COLO829 (cell line): ENCODE measurements at regions not wholly inside any gene's neighbourhood (a gene's known extent, or its start where the extent isn't known, plus 50 kb on each side); places are given as distances from the start of the nearest gene placed in this dataset.
"Not testable (repeated sequence)": the region's sequence is repeated elsewhere in the genome, so short reads cannot be mapped to it uniquely, and the experiment has no call there.

Experiments used
- DNase-seq: peaks from one replicate; pipeline ENCODE4 v3.0.0; 2012; ENCODE audit warnings: low spot score

GRCh38 chr5:24265306-24265705 is 379.5 kb downstream of the CDH10 start:
- no peak for DNase-seq

DNA sequence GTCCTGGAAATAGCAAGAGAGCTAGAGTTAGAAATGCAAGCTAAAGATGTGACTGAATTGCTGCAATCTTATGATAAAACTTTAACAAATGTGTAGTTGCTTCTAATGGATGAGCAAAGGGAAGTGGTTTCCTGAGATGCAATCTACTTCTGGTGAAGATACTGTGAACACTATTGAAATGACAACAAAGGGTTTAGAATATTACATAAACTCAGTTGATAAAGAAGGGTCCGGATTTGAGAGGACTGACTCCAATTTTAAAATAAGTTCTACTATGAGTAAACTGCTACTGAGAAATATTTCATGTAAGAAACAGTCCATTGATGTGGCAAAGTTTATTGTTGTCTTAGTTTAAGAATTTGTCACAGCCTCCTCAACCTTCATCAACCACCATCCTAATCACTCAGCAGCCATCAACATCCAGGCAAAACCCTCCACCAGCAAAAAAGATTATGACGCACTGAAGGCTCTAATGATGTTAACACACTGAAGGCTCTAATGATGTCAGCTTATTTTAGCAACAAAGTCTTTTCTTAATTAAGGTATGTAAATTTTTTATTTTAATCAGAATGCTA is 376.2 kb downstream of the CDH10 start:
- no peak for DNase-seq

DNA sequence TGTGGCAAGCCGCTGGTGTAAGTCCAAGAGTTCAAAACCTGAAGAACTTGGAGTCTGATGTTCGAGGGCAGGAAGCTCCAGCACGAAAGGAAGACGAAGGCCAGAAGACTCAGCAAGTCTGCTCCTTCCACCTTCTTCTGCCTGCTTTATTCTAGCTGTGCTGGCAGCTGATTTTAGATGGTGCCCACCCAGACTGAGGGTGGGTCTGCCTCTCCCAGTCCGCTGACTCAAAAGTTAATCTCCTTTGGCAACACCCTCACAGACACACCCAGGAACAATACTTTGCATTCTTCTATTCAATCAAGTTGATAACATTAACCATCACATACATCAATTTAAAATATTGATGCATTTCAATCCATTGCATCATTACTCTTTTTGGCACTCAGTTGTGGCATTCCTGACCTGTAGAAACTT is 373.1 kb downstream of the CDH10 start:
- DNase-seq = not testable (repeated sequence)

- DNase-seq = no peak
Observed at GRCh38 chr5:24272741-24273140, 372.0 kb downstream of the CDH10 start.

GRCh38 chr5:24280215-24280614 is 364.6 kb downstream of the CDH10 start:
- no peak for DNase-seq

DNA sequence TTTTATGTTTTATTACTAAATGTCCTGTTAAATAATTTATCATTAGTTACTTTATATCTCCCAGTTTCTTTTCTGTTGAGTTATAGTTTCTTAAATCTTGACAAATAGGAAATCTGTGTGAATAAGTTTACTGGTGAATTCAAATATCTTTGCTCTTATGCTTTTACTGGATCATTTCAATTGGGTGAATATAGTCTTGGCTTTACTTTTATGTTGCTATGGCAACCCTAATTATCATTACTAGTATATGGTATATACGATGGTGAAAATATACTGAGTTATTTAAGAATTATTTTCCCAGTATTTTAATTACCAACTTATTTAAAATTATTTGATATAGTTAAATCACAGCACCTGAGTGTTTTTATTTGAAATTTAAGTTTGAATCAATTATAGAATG is 363.0 kb downstream of the CDH10 start:
- DNase-seq = no peak

- no peak for DNase-seq
Observed at GRCh38 chr5:24289582-24290335, 355.0 kb downstream of the CDH10 start.

GRCh38 chr5:24290536-24290935 is 354.2 kb downstream of the CDH10 start:
- no peak for DNase-seq

DNA sequence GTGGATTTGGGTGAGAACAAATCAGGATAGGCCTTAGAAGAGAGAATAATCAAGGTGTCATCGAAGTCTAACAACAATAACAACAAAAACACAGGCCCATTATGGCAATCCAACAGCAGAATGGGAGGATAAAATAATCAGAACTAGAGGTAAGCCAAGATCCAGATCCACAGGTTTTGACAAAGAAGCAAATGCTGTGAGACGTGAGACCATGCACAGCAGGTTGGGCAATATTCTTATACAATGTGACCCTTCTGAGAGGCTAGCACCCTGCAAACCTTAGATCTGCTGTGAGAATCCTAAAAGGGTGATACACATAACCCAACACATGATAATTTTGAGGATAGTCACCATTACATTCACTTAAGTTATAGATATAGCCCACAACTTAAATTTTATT is 352.9 kb downstream of the CDH10 start:
- no peak for DNase-seq

GRCh38 chr5:24294333-24294732 is 350.4 kb downstream of the CDH10 start:
- DNase-seq = no peak

DNA sequence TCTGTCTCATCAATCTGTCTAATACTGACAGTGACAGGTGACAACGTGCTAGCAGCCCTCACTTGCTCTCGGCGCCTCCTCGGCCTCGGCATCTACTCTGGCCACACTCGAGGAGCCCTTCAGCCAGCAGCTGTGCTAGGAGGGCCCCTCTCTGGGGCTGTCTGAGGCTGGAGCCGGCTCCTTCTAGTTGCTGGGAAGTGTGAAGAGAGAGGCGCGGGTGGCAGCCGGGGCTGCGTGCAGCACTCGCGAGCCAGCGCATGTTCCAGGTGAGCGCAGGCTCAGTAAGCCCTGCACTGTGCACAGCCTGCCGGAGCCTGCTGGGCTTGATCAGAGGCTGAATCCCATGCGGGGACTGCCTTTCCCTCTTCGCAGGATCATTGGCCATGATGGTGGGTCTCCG is 330.7 kb downstream of the CDH10 start:
- DNase-seq = no peak

DNA sequence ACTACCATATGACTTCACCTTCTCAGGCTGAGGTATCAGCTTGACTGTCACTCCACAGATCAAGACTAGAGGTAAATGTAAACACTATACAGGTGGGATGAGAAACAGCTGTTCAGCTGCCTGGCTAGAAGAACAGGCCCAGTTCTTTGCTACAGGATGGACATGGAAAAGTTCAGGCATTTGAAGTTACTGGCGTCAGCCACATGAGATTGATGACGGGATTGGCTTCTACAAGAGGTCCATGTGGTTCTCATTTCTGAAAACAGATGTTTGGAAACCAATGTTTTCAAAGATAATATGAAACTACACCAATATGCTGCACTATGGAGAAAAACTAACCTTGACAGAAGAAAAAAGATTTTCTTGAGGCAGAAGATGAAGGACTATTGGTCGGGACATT is 324.1 kb downstream of the CDH10 start:
- DNase-seq = no peak

DNA sequence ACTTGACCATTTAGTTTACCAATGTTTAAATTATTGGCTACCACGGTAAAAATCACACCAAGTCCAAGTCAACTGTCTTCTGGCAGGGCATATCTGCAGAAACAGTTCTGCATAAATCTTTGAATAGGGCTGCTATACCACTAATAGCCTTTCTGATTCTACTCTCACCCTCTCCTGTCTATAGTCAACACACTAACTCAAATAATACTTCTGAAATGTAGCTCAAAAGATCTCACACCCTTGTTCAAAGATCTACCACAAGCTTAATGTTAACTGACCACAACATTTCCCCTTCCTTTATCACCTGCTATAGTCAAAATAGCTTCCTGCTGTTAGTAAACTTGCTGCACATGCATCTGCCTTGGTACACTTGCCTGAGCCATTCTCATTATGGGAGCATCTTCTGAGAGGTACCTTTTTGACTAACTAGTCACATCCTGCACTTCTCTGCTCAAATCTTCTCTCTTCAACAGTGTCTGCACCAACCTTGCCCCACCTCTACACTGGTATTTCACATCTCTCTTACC is 319.4 kb downstream of the CDH10 start:
- DNase-seq = no peak

DNA sequence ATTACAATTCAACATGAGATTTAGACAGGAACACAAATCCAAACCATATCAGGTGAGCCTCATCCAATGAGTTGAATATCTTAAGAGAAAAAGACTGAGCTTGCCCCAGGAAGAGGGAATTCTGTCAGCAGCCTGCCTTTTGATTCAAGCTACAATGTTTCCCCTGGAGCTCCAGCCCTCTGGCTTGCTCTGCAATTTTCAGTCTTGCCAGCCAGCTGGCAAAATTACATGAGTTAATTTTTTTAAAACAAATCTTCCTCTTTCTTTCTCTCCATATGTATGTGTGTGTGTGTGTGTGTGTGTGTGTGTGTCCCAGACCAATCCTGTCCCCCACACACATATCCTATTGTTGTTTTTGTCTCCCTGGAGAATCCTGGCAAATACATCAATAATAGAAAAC is 313.2 kb downstream of the CDH10 start:
- DNase-seq = no peak

GRCh38 chr5:24347158-24347557 is 297.6 kb downstream of the CDH10 start:
- no peak for DNase-seq

GRCh38 chr5:24351285-24351684 is 293.5 kb downstream of the CDH10 start:
- no peak for DNase-seq

DNA sequence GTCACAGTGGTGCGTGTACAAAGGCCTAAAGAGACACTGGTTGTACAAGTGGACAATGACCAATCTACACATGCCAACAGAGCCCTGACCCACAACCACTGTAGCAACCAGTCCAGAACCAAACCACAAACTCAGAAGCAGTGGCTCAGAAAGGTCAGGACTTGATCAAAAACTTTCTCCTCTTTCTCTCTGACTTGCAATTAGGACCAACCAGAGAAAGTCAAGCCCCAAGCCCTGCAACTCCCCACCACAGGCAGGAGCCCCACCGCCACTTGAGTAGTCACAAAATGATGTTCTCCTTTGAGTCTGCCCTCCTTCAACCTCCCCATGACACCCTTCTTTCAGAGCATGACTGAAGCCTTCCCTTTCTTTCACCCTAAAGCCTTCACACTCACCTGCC is 291.8 kb downstream of the CDH10 start:
- no peak for DNase-seq

DNA sequence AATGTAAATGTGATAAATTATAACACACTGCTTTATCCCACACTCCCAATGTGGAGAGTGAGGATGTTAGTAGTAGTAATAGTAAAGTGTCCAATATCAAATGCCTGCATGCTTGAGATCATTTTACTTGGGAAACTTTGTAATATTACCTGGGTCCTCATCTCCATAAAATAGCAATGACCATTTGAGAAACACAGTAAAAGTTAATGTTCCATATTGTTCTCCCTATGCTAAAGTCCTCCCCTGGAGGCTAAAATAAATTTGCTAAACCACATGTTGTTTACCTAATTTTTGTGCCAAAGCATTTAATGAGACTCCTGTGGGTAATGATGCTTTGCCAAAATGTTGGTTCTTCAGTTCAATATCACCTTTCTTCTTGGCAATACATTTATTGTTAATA is 291.2 kb downstream of the CDH10 start:
- no peak for DNase-seq

- no peak for DNase-seq
Observed at GRCh38 chr5:24363789-24364481, 280.8 kb downstream of the CDH10 start.

DNA sequence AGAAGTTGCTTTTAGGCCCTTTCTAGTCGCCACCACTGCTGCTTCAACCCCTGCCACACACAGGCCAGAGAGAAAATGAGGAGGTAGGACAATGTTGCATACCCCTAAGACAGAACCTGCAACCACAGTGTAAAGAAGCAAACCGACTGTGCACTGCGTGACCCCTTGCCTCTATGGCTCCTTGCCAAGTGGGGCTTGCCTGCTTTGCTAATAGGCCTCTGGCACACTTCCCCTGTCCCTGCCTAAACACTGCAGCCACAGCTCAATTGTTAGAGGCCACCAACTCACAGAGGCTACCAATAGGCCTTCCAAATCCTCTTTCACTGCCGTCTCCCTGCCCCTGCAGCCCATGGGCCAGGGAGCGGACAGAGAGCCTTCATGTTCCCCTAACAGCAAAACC is 280.1 kb downstream of the CDH10 start:
- no peak for DNase-seq

GRCh38 chr5:24365406-24365805 is 279.4 kb downstream of the CDH10 start:
- no peak for DNase-seq

- no peak for DNase-seq
Observed at GRCh38 chr5:24367216-24367615, 277.6 kb downstream of the CDH10 start.

DNA sequence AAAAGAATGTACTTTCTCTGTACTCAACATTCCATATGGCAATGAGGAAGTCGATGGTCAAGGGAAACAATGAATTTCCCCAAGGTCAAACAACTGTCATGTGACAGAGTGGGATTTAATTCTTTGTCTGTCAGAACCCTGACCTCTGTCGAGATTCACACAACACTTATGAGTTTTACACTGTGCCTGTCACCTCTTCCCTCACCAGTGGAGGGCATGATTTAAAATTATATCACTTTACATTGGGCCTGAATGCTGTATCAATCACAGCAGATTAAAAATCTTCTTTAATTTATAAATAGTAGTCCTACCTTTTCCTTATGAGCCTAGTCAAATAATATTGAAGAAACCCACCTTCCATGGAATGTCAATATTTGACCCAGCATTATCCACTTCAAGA is 276.7 kb downstream of the CDH10 start:
- no peak for DNase-seq
